ENCODE measurements at regions not wholly inside any gene's neighbourhood (a gene's known extent, or its start where the extent isn't known, plus 50 kb on each side); places are given as distances from the start of the nearest gene placed in this dataset.

DNA sequence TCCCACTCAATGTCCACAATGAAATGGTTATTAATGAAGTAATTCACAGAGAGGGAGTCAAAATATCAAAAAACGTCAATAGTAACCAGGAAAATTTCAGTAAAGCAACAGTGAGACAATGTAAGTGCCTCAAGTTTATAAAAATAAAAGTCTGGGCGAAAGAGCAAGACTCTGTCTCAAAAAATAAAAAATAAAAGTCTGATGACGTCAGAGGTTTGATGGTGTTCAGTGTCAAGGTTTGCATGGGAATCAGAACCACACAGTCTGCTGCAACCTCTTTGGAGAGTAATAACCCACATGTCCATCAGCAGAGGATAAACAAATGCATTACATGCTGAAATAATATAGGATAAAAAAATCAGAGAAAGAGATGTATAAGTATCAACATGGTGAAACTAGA is 152.4 kb downstream of the ASCL1 start:
- Histone ChIP-seq H3K4me3 (replicated peaks in 1 of 3; ENCODE audit: insufficient read depth in 1 of 3, low read depth in 2 of 3, low read length in 3 of 3) (no peak overlapping the region), H3K9me3 (ENCODE audit: low read length) (no peaks in the 10 kb centered on the region), H3K4me2 (ENCODE audit: low read depth, low read length) (no peak overlapping the region), H3K27ac (ENCODE audit: extremely low read length, insufficient read depth, low read length) (no peak overlapping the region), H3K9ac (ENCODE audit: insufficient read depth, low read depth, low read length) (no peak overlapping the region), H3K36me3 (replicated peaks in 1 of 2; ENCODE audit: control insufficient read depth in 1 of 2, insufficient read depth in 2 of 2, low read length in 2 of 2) (no peaks in the 10 kb centered on the region), H3K79me2 (ENCODE audit: insufficient read depth, low read length) (no peaks in the 10 kb centered on the region), H3K4me1 (ENCODE audit: insufficient read depth, low read length) (no peaks in the 10 kb centered on the region), H2AFZ (ENCODE audit: low read length) (no peak overlapping the region), H3K27me3 (ENCODE audit: control insufficient read depth in 1 of 2, insufficient read depth in 2 of 2, low read length in 2 of 2) (no peaks in the 10 kb centered on the region), H4K20me1 (ENCODE audit: insufficient read depth, low read length) (no peaks in the 10 kb centered on the region)
- DNase-seq (ENCODE audit: low spot score) (no peak), ATAC-seq (no peak), FAIRE-seq (no peak)
- TF ChIP-seq KDM3A (CRISPR knock-in tag; IDR thresholded peaks at IDR 0.05; ENCODE audit: low read depth), result no peak
- TF ChIP-seq PPARG (CRISPR knock-in tag; conservative IDR thresholded peaks at IDR 0.05), result no peak
- peak; percentile 96 for TF ChIP-seq ATF7 (IDR thresholded peaks at IDR 0.05)
- no peak for TF ChIP-seq ATF7 (CRISPR knock-in tag; IDR thresholded peaks at IDR 0.05)
- TF ChIP-seq, protein P1, sequence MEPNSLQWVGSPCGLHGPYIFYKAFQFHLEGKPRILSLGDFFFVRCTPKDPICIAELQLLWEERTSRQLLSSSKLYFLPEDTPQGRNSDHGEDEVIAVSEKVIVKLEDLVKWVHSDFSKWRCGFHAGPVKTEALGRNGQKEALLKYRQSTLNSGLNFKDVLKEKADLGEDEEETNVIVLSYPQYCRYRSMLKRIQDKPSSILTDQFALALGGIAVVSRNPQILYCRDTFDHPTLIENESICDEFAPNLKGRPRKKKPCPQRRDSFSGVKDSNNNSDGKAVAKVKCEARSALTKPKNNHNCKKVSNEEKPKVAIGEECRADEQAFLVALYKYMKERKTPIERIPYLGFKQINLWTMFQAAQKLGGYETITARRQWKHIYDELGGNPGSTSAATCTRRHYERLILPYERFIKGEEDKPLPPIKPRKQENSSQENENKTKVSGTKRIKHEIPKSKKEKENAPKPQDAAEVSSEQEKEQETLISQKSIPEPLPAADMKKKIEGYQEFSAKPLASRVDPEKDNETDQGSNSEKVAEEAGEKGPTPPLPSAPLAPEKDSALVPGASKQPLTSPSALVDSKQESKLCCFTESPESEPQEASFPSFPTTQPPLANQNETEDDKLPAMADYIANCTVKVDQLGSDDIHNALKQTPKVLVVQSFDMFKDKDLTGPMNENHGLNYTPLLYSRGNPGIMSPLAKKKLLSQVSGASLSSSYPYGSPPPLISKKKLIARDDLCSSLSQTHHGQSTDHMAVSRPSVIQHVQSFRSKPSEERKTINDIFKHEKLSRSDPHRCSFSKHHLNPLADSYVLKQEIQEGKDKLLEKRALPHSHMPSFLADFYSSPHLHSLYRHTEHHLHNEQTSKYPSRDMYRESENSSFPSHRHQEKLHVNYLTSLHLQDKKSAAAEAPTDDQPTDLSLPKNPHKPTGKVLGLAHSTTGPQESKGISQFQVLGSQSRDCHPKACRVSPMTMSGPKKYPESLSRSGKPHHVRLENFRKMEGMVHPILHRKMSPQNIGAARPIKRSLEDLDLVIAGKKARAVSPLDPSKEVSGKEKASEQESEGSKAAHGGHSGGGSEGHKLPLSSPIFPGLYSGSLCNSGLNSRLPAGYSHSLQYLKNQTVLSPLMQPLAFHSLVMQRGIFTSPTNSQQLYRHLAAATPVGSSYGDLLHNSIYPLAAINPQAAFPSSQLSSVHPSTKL (CRISPR knock-in tag; IDR thresholded peaks at IDR 0.05), result no peak
- peak; percentile 97 for TF ChIP-seq CREB1 (IDR thresholded peaks at IDR 0.05)
- TF ChIP-seq CREB1 (CRISPR knock-in tag; IDR thresholded peaks at IDR 0.05), result no peak
- TF ChIP-seq CCDC6 (CRISPR knock-in tag; IDR thresholded peaks at IDR 0.05), result no peak
- in situ Hi-C loops (cut with HindIII; ENCODE audit: extremely low pct_ligation_motif_present, low pct_unique_long_range_greater_than_20kb) (no loop called here), intact Hi-C loops (cut with micrococcal nuclease; ENCODE audit: unreplicated experiment) (no loop called here)
- ChIA-PET POLR2A (no interaction called here), CTCF (ENCODE audit: low intra/inter-chr PET ratio, low total read pairs) (no interaction called here)
- WGBS (ENCODE audit: low lambda C conversion rate), result 9% methylated on average over 3 of the region's 3 CpGs
- no TSS peak for BruUV-seq (replicated peaks)
